ENCODE measurements at regions not wholly inside any gene's neighbourhood (a gene's known extent, or its start where the extent isn't known, plus 50 kb on each side); places are given as distances from the start of the nearest gene placed in this dataset.

DNA sequence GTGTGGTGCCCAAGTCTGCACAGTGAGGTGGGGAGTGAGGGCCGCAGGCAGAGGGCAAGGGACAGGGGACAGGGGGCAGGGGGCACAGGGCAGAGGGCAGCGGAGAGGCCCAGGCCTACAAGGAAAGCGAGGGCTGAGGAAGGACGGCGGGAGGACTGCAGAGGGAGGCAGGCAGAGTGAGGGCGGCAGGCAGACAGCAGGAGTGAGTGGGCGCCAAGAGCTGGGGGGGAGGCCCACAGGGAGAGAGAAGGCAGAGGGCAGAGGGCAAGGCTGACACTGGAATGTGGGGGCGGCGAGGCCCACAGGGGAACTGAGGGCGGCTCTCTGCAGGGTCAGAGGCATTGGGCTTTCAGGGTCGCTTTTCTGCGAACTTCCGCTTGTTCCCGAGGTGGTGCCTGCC lies 267.8 kb upstream of the NDN start:
- no peak for TF ChIP-seq MYC (IDR thresholded peaks at IDR 0.05; ENCODE audit: low read depth, low read length)
- TF ChIP-seq, protein P1, sequence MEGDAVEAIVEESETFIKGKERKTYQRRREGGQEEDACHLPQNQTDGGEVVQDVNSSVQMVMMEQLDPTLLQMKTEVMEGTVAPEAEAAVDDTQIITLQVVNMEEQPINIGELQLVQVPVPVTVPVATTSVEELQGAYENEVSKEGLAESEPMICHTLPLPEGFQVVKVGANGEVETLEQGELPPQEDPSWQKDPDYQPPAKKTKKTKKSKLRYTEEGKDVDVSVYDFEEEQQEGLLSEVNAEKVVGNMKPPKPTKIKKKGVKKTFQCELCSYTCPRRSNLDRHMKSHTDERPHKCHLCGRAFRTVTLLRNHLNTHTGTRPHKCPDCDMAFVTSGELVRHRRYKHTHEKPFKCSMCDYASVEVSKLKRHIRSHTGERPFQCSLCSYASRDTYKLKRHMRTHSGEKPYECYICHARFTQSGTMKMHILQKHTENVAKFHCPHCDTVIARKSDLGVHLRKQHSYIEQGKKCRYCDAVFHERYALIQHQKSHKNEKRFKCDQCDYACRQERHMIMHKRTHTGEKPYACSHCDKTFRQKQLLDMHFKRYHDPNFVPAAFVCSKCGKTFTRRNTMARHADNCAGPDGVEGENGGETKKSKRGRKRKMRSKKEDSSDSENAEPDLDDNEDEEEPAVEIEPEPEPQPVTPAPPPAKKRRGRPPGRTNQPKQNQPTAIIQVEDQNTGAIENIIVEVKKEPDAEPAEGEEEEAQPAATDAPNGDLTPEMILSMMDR (IDR thresholded peaks at IDR 0.05; ENCODE audit: low read depth, low read length), result no peak
- TF ChIP-seq POLR2A (IDR thresholded peaks at IDR 0.05; ENCODE audit: extremely low read depth, insufficient read length), result no peak
